Uterus (tissue), 2 donors: ENCODE measurements at regions not wholly inside any gene's neighbourhood (a gene's known extent, or its start where the extent isn't known, plus 50 kb on each side); places are given as distances from the start of the nearest gene placed in this dataset.

Experiments
- POLR2A ChIP-seq, 2 donors: fragments of 450-650 bp; IDR thresholded peaks; one replicate each; pipeline ENCODE4 v1.6.1; 2016; ENCODE audit warnings: antibody characterized with exemption in 2 of 2, mild to moderate bottlenecking in 1 of 2, moderate library complexity in 1 of 2
- TF ChIP-seq, protein P1 (sequence below), 4 experiments: fragments of 200-600 bp in 2 of 4; fragments of 450-650 bp in 2 of 4; sonication (generic) in 2 of 4; IDR thresholded peaks; one replicate each; pipeline ENCODE4 v1.5.1; 2016 to 2019; ENCODE audit warnings: antibody characterized with exemption in 4 of 4, mild to moderate bottlenecking in 2 of 4, moderate library complexity in 1 of 4

GRCh38 chr18:1526991-1527390 is 622.3 kb downstream of the ADCYAP1 start:
- TF ChIP-seq, protein P1, sequence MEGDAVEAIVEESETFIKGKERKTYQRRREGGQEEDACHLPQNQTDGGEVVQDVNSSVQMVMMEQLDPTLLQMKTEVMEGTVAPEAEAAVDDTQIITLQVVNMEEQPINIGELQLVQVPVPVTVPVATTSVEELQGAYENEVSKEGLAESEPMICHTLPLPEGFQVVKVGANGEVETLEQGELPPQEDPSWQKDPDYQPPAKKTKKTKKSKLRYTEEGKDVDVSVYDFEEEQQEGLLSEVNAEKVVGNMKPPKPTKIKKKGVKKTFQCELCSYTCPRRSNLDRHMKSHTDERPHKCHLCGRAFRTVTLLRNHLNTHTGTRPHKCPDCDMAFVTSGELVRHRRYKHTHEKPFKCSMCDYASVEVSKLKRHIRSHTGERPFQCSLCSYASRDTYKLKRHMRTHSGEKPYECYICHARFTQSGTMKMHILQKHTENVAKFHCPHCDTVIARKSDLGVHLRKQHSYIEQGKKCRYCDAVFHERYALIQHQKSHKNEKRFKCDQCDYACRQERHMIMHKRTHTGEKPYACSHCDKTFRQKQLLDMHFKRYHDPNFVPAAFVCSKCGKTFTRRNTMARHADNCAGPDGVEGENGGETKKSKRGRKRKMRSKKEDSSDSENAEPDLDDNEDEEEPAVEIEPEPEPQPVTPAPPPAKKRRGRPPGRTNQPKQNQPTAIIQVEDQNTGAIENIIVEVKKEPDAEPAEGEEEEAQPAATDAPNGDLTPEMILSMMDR (IDR thresholded peaks at IDR 0.05) = no peak
- no peak for TF ChIP-seq POLR2A (IDR thresholded peaks at IDR 0.05)
